HCT116 (cell line): ENCODE measurements at regions not wholly inside any gene's neighbourhood (a gene's known extent, or its start where the extent isn't known, plus 50 kb on each side); places are given as distances from the start of the nearest gene placed in this dataset.

Experiments
- ATAC-seq: fragments of 200-7000 bp; cut with Tn5 transposase; 2 replicates; pipeline ENCODE4 v1.9.1; 2020; ENCODE audit warnings: mild to moderate bottlenecking, moderate library complexity
- BruUV-seq: library from RNA; stranded (reverse); fragments of 400-500 nt; replicated peaks from 2 replicates; lab custom pipeline; 2021; lab: Mats Ljungman, UMichigan
- CTCF ChIA-PET: fragments of 300-600 bp; sonication (Branson Sonifier 250); formaldehyde crosslinking; loops from one replicate; lab custom pipeline; 2021; ENCODE audit warnings: antibody characterized with exemption; lab: Charles Lee
- POLR2A ChIA-PET: fragments of 300-600, 350-600 bp; sonication (Branson Sonifier 250); formaldehyde crosslinking; loops from one replicate; lab custom pipeline; 2021; ENCODE audit warnings: antibody characterized with exemption; lab: Charles Lee
- RAD21 ChIA-PET, 2 experiments: fragments of 300-600 bp; sonication (Branson Sonifier 250); formaldehyde crosslinking; loops; one replicate each; lab custom pipeline; 2023; ENCODE audit warnings: low total read pairs in 2 of 2; ENCODE audit not compliant: uncharacterized antibody in 2 of 2, unreplicated experiment in 2 of 2, low non-redundant PET in 1 of 2; lab: Charles Lee
- DNase-seq: peaks from one replicate; pipeline ENCODE4 v3.0.0-alpha.2; 2010; ENCODE audit warnings: low read depth, low spot score
- H2AFZ ChIP-seq: fragments of 200-600 bp; shearing (Covaris generic), sonication (generic); 2 replicates; pipeline ENCODE4 v1.6.1; 2017; ENCODE audit warnings: low read depth, mixed run types, mixed read lengths, antibody characterized with exemption, low read length; ENCODE audit not compliant: poor library complexity, severe bottlenecking
- H3K27ac ChIP-seq: 2 replicates; pipeline ENCODE4 v1.5.1; 2012; ENCODE audit warnings: low read depth, low read length
- H3K27me3 ChIP-seq: fragments of 200-600 bp; sonication (generic); 2 replicates; pipeline ENCODE4 v1.6.1; 2016; ENCODE audit warnings: mixed run types, low read length, mixed read lengths; ENCODE audit not compliant: insufficient read depth
- H3K36me3 ChIP-seq, 2 experiments: fragments of 200-500 bp in 1 of 2; fragments of 200-600 bp in 1 of 2; sonication (Bioruptor generic) in 1 of 2; sonication (generic) in 1 of 2; 2 replicates each; pipeline versions ENCODE4 v1.5.1 to v1.6.1; 2014 to 2016; ENCODE audit warnings: low read length in 2 of 2, inconsistent platforms in 1 of 2, mixed read lengths in 1 of 2, mixed run types in 1 of 2; ENCODE audit not compliant: insufficient read depth in 2 of 2, control insufficient read depth in 1 of 2
- H3K4me1 ChIP-seq, 2 experiments: fragments of 200-600 bp in 1 of 2; sonication (generic) in 1 of 2; 2 replicates each; pipeline versions ENCODE4 v1.5.1 to v1.6.1; 2012 to 2017; ENCODE audit warnings: low read length in 2 of 2, inconsistent platforms in 1 of 2, mild to moderate bottlenecking in 1 of 2, mixed read lengths in 1 of 2, mixed run types in 1 of 2, moderate library complexity in 1 of 2; ENCODE audit not compliant: insufficient read depth in 2 of 2, control insufficient read depth in 1 of 2
- H3K4me2 ChIP-seq: fragments of 200-600 bp; sonication (generic); 2 replicates; pipeline ENCODE4 v1.6.1; 2017; ENCODE audit warnings: mixed run types, low read length, mixed read lengths
- H3K4me3 ChIP-seq, 2 experiments: fragments of 200-600 bp in 1 of 2; sonication (generic) in 1 of 2; replicated peaks in 1 of 2; 2 replicates each; pipeline ENCODE4 v1.5.1; 2011 to 2016; ENCODE audit warnings: low read length in 2 of 2, control low read depth in 1 of 2, low read depth in 1 of 2, mild to moderate bottlenecking in 1 of 2, mixed read lengths in 1 of 2, mixed run types in 1 of 2
- H3K79me2 ChIP-seq: fragments of 200-600 bp; sonication (generic); 2 replicates; pipeline ENCODE4 v1.6.1; 2017; ENCODE audit warnings: mild to moderate bottlenecking, mixed run types, low read length, moderate library complexity, mixed read lengths; ENCODE audit not compliant: insufficient read depth
- H3K9ac ChIP-seq: fragments of 200-600 bp; sonication (generic); 2 replicates; pipeline ENCODE4 v1.6.1; 2016; ENCODE audit warnings: low read length, mixed read lengths
- H3K9me2 ChIP-seq: fragments of 200-600 bp; sonication (generic), shearing (Covaris generic); 2 replicates; pipeline ENCODE4 v1.6.1; 2017; ENCODE audit warnings: mixed run types, mild to moderate bottlenecking, moderate library complexity; ENCODE audit not compliant: insufficient read depth
- H3K9me3 ChIP-seq, 2 experiments: fragments of 200-500 bp in 1 of 2; fragments of 200-600 bp in 1 of 2; sonication (Bioruptor generic) in 1 of 2; sonication (generic) in 1 of 2; 2 replicates each; pipeline ENCODE4 v1.6.1; 2014 to 2017; ENCODE audit warnings: low read length in 2 of 2, mixed read lengths in 2 of 2, inconsistent platforms in 1 of 2, low read depth in 1 of 2, mild to moderate bottlenecking in 1 of 2, mixed run types in 1 of 2, moderate library complexity in 1 of 2; ENCODE audit not compliant: control insufficient read depth in 1 of 2, insufficient read depth in 1 of 2
- H4K20me1 ChIP-seq: fragments of 200-600 bp; sonication (generic), shearing (Covaris generic); 2 replicates; pipeline ENCODE4 v1.6.1; 2017; ENCODE audit warnings: mixed run types, mild to moderate bottlenecking, moderate library complexity; ENCODE audit not compliant: insufficient read depth
- CEBPB ChIP-seq: IDR thresholded peaks from 2 replicates; pipeline ENCODE4 v1.6.1; 2012; ENCODE audit warnings: low read depth
- EZH2 ChIP-seq: fragments of 200-600 bp; sonication (generic); IDR thresholded peaks from 2 replicates; pipeline ENCODE4 v1.6.1; 2017; ENCODE audit warnings: antibody characterized with exemption, mixed run types
- EZH2phosphoT487 ChIP-seq: fragments of 200-600 bp; IDR thresholded peaks from 2 replicates; pipeline ENCODE4 v1.6.1; 2018; ENCODE audit warnings: antibody characterized with exemption, borderline replicate concordance
- POLR2AphosphoS5 ChIP-seq: IDR thresholded peaks from 2 replicates; pipeline ENCODE4 v1.6.1; 2011; ENCODE audit warnings: mild to moderate bottlenecking, low read depth, low read length, moderate library complexity
- SIN3A ChIP-seq: IDR thresholded peaks from 2 replicates; pipeline ENCODE4 v1.6.1; 2012; ENCODE audit warnings: low read depth
- SP1 ChIP-seq: IDR thresholded peaks from 2 replicates; pipeline ENCODE4 v1.6.1; 2012; ENCODE audit warnings: low read depth
- SRF ChIP-seq: IDR thresholded peaks from 2 replicates; pipeline ENCODE4 v1.6.1; 2012; ENCODE audit warnings: low read depth
- TCF7L2 ChIP-seq: IDR thresholded peaks from 2 replicates; pipeline ENCODE4 v1.7.0; 2011; ENCODE audit warnings: borderline replicate concordance, inconsistent platforms; ENCODE audit not compliant: insufficient read depth, insufficient read length; ENCODE audit errors: extremely low read depth
- YY1 ChIP-seq: IDR thresholded peaks from 2 replicates; pipeline ENCODE4 v1.6.1; 2011; ENCODE audit warnings: low read length, low read depth, moderate library complexity, mild to moderate bottlenecking; ENCODE audit not compliant: insufficient replicate concordance; ENCODE audit errors: extremely low read depth
- ZFX ChIP-seq: fragments of 450-650 bp; IDR thresholded peaks from 2 replicates; pipeline ENCODE4 v1.6.1; 2017
- ZNF274 ChIP-seq: fragments of 200-500 bp; sonication (Bioruptor generic); IDR thresholded peaks from 2 replicates; pipeline ENCODE4 v1.6.1; 2014; ENCODE audit warnings: mild to moderate bottlenecking, low read depth, low read length, inconsistent platforms
- intact Hi-C: fragments of 100-400 bp; cut with micrococcal nuclease; formaldehyde crosslinking; loops from 2 replicates; pipeline ENCODE4 v1.10.0; 2022
- TF ChIP-seq, protein P1 (sequence below): IDR thresholded peaks from 2 replicates; pipeline ENCODE4 v1.6.1; 2012
- TF ChIP-seq, protein P2 (sequence below): IDR thresholded peaks from 2 replicates; pipeline ENCODE4 v1.6.1; 2012
- TF ChIP-seq, protein P3 (sequence below), 3 experiments: fragments of 200-600 bp in 1 of 3; sonication (generic) in 1 of 3; IDR thresholded peaks in 2 of 3; conservative IDR thresholded peaks in 1 of 3; 2 replicates each; pipeline ENCODE4 v1.5.1; 2012 to 2017; ENCODE audit warnings: low read depth in 2 of 3, low read length in 2 of 3, antibody characterized with exemption in 1 of 3, borderline replicate concordance in 1 of 3, control low read depth in 1 of 3, mild to moderate bottlenecking in 1 of 3, mixed read lengths in 1 of 3, mixed run types in 1 of 3, moderate library complexity in 1 of 3; ENCODE audit not compliant: insufficient read depth in 1 of 3
- TF ChIP-seq, protein P4 (sequence below): IDR thresholded peaks from 2 replicates; pipeline ENCODE4 v1.6.1; 2012; ENCODE audit warnings: low read depth

DNA sequence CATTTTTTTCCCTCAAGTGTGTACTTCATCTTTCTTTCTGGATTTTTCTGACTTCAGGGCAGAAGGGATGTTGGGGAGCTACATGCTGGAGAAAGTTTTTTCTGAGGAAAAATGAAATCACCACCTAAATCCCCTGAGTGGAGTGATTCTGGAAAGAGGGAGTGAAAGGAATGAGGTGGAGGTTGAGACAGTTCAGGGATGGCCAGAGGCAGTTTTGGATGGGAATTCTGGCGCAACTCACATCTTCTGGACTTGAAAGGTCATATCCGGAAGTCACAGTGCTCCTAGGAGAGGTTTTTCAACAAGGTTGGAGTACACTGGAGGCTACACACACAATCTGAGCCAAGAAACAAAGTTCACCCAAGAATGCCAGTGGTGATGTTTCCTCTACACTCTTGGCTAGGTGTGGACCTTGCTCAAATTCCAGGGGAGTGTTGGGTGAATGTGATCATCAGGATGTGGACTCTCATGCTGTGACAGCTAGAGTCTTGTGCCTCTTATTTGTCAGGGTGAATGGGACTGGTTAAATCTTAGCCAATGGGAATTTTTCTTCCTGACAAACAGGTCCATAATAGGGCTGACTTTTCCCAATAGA lies 161.5 kb downstream of the HLX start:
- H4K20me1 ChIP-seq, result no peaks in the 10 kb centered on the region
- RAD21 ChIA-PET, result no interaction called here
- intact Hi-C loops, result no loop called here
- no peak overlapping the region for H3K4me2 ChIP-seq
- H3K9me3 ChIP-seq, result no peaks in the 10 kb centered on the region
- H3K9ac ChIP-seq, result no peak overlapping the region
- POLR2A ChIA-PET, result no interaction called here
- no peaks in the 10 kb centered on the region for H3K36me3 ChIP-seq
- no TSS peak for BruUV-seq
- H3K9me2 ChIP-seq, result 0 out of 2 replicates have a peak, but pooled peaks cover 3% of the 10 kb centered on the region
- TF ChIP-seq EZH2phosphoT487 (no peak), ZFX (no peak)
- TF ChIP-seq, all 23 proteins: peak for 0
- ATAC-seq, result no peak
- DNase-seq, result no peak
- Histone ChIP-seq H3K79me2 (no peaks in the 10 kb centered on the region), H2AFZ (no peak overlapping the region), H3K27me3 (no peaks in the 10 kb centered on the region), H3K27ac (no peak overlapping the region), H3K4me3 (no peak overlapping the region), H3K4me1 (peaks cover 0 to 5% of the 10 kb centered on the region in 2 experiments; a peak in 2 of 4 replicates)
- CTCF ChIA-PET, result no interaction called here

DNA sequence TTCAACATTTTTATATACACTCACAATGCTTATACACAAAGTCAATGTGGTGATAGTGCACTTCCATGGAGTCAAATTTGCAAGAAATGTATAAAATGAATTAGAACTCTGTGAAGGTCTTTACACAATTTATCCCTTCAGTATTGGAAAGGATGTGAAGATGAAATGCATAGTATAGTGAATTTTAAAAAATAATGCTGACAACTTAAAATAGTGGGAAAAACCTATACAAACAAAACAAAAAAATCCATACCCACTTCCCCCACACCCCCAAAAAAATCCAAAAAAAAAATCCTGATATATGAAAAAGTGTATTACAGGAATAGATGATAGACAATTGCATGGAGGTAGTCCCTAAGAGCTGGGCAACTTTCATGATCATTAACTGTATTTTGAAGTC lies 165.3 kb downstream of the HLX start:
- intact Hi-C loops, result no loop called here
- Histone ChIP-seq H3K9ac (no peak overlapping the region), H3K27me3 (no peaks in the 10 kb centered on the region), H3K36me3 (no peaks in the 10 kb centered on the region), H3K4me3 (no peak overlapping the region), H3K4me2 (no peak overlapping the region), H3K79me2 (no peaks in the 10 kb centered on the region), H2AFZ (no peak overlapping the region), H3K4me1 (no peaks in the 10 kb centered on the region), H3K9me3 (no peaks in the 10 kb centered on the region), H4K20me1 (no peaks in the 10 kb centered on the region), H3K9me2 (0 out of 2 replicates have a peak, but pooled peaks cover 2% of the 10 kb centered on the region), H3K27ac (no peak overlapping the region)
- ChIA-PET CTCF (no interaction called here), RAD21 (no interaction called here), POLR2A (no interaction called here)
- no peak for ATAC-seq
- BruUV-seq, result no TSS peak
- DNase-seq, result no peak
- TF ChIP-seq, protein P1, sequence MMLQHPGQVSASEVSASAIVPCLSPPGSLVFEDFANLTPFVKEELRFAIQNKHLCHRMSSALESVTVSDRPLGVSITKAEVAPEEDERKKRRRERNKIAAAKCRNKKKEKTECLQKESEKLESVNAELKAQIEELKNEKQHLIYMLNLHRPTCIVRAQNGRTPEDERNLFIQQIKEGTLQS, result no peak
- TF ChIP-seq CEBPB, result no peak
- TF ChIP-seq SP1, result no peak
- TF ChIP-seq, protein P2, sequence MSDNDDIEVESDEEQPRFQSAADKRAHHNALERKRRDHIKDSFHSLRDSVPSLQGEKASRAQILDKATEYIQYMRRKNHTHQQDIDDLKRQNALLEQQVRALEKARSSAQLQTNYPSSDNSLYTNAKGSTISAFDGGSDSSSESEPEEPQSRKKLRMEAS, result no peak
- TF ChIP-seq SRF, result no peak
- no peak for TF ChIP-seq EZH2phosphoT487
- TF ChIP-seq, protein P3, sequence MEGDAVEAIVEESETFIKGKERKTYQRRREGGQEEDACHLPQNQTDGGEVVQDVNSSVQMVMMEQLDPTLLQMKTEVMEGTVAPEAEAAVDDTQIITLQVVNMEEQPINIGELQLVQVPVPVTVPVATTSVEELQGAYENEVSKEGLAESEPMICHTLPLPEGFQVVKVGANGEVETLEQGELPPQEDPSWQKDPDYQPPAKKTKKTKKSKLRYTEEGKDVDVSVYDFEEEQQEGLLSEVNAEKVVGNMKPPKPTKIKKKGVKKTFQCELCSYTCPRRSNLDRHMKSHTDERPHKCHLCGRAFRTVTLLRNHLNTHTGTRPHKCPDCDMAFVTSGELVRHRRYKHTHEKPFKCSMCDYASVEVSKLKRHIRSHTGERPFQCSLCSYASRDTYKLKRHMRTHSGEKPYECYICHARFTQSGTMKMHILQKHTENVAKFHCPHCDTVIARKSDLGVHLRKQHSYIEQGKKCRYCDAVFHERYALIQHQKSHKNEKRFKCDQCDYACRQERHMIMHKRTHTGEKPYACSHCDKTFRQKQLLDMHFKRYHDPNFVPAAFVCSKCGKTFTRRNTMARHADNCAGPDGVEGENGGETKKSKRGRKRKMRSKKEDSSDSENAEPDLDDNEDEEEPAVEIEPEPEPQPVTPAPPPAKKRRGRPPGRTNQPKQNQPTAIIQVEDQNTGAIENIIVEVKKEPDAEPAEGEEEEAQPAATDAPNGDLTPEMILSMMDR (IDR thresholded peaks at IDR 0.05 in 2 of 3, conservative IDR thresholded peaks at IDR 0.05 in 1 of 3; ENCODE audit: borderline replicate concordance in 1 of 3, insufficient read depth in 1 of 3, low read depth in 2 of 3, low read length in 2 of 3), result no peak
- no peak for TF ChIP-seq ZNF274
- TF ChIP-seq, protein P4, sequence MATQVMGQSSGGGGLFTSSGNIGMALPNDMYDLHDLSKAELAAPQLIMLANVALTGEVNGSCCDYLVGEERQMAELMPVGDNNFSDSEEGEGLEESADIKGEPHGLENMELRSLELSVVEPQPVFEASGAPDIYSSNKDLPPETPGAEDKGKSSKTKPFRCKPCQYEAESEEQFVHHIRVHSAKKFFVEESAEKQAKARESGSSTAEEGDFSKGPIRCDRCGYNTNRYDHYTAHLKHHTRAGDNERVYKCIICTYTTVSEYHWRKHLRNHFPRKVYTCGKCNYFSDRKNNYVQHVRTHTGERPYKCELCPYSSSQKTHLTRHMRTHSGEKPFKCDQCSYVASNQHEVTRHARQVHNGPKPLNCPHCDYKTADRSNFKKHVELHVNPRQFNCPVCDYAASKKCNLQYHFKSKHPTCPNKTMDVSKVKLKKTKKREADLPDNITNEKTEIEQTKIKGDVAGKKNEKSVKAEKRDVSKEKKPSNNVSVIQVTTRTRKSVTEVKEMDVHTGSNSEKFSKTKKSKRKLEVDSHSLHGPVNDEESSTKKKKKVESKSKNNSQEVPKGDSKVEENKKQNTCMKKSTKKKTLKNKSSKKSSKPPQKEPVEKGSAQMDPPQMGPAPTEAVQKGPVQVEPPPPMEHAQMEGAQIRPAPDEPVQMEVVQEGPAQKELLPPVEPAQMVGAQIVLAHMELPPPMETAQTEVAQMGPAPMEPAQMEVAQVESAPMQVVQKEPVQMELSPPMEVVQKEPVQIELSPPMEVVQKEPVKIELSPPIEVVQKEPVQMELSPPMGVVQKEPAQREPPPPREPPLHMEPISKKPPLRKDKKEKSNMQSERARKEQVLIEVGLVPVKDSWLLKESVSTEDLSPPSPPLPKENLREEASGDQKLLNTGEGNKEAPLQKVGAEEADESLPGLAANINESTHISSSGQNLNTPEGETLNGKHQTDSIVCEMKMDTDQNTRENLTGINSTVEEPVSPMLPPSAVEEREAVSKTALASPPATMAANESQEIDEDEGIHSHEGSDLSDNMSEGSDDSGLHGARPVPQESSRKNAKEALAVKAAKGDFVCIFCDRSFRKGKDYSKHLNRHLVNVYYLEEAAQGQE, result no peak
- TF ChIP-seq YY1, result no peak
- TF ChIP-seq POLR2AphosphoS5, result no peak
- no peak for TF ChIP-seq SIN3A
- no peak for TF ChIP-seq TCF7L2
- TF ChIP-seq EZH2, result no peak
